ENCODE measurements at regions not wholly inside any gene's neighbourhood (a gene's known extent, or its start where the extent isn't known, plus 50 kb on each side); places are given as distances from the start of the nearest gene placed in this dataset.
"Not testable (repeated sequence)": the region's sequence is repeated elsewhere in the genome, so short reads cannot be mapped to it uniquely, and the experiment has no call there.

- not testable (repeated sequence) for DNase-seq
These were observed 52.2 kb downstream of the HOXC4 start for GRCh38 chr12:54105809-54106208.

- DNase-seq: not testable (repeated sequence)
These were observed 52.6 kb downstream of the HOXC4 start for GRCh38 chr12:54106252-54106651.

- not testable (repeated sequence) for DNase-seq
These were observed 53.4 kb downstream of the HOXC4 start for GRCh38 chr12:54106803-54107579.

- not testable (repeated sequence) for DNase-seq
These were observed 58.7 kb downstream of the HOXC4 start for GRCh38 chr12:54112336-54112735.

- not testable (repeated sequence) for DNase-seq
These were observed 62.4 kb downstream of the HOXC4 start for GRCh38 chr12:54116055-54116454.

GRCh38 chr12:54117392-54117791, 63.8 kb downstream of the HOXC4 start:
- not testable (repeated sequence) for DNase-seq

- not testable (repeated sequence) for DNase-seq
These were observed 65.4 kb downstream of the HOXC4 start for GRCh38 chr12:54119082-54119481.

DNA sequence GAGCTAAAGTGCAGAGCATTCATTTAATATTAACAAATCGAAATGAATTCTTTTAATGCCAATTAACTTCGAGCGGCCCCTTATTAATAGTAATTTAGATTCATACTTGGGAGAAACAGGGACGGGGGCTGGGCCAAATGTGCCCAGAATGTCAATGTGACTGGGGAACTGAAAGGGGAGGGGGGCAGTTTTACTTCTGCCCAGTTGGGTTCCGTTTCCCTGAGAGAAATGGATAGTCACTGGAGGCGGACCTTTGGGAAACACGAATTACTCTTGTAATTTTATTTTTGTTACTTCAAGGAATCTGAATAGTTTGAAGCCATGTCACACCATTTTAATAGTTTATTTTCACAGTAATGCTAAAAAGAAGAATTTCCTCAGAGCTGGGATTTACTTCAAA, 64.8 kb downstream of the SMUG1 start:
- DNase-seq: not testable (repeated sequence)

DNA sequence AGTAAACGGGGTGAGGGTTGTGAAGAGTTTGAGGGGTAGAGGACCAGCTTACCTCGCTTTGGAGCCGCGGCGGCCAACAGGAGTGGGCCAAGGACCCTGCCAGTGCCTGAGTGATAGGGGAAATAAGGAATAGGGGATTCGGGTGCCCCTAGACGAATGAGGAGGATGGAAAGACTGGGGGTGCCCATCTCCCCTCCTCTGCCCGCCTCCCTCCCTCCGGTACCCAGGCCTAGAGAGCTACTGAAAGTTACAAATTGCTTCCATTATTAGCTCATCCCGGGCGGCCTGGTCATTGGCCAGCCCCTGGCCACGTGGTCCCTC, 63.1 kb downstream of the SMUG1 start:
- not testable (repeated sequence) for DNase-seq

DNA sequence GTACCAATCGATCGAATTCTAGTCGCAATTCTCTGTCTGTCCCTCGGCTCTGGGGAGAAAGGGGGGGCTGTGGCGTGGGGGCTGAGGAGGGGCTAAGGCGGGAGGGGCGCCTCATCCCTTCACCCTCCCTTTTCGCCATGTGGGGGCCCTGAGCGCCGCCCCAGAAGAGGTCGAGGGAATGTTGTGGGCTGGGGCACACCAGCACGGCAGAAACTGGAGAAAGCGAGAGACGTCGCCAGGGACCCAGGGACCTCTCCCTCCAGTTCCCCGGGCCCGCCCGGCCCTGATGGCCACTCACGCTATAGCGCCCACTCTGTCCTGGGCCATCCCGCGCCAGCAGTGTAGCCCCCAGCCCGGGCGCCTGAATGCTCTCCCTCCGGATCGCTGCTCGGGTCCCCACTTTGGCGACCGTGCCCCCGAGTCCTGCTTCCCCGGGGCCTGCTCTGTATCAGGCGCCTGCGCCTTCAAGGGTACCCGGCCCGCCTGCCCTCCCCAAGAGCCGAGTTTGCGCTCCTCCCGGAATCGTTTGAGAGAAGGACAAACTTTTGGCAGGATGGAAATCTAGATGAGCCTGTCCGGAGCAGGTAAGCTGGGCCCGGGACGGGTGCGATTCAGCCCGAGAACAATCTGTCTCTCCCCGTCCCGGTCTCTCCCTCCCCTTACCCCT, 62.6 kb downstream of the SMUG1 start:
- no peak for DNase-seq

GRCh38 chr12:54126696-54127537, 61.9 kb downstream of the SMUG1 start:
- peak; percentile 20 for DNase-seq

DNA sequence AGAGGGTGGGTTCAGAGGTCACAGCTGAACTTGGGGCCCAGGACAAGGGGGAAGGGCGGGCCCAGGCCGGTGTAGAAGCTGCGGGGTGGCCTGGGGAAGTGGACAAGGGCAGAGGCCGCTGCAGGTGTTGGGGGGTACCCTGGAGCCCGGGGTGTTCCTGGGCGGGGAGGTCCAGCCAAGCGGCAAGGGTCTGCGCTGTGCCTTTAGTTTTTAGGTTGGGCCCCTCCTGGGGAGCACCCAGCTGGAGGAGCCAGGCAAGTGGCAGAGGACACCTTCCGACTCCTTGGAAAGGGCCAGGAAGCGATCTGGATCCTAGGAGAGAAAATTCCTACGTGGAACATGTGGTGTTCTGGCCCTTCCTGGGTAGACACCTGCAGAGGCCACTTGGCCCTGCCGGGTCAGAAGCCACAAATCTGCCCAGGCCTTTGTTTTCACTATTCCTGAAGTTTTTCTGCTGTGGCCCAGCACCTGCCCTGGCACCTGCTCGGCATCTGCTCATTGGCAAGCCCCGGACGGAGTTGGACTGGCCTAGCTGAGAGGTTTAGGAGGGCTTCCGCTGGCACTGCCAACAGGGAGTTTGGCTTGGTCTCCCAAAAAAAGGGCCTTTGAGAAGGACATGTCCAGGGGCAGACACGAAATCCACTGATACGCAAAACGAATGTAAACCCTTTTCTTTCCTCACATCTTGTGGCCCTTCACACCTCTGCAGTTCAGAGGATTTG, 61.1 kb downstream of the SMUG1 start:
- DNase-seq: no peak

GRCh38 chr12:54128416-54128815, 60.4 kb downstream of the SMUG1 start:
- no peak for DNase-seq

DNA sequence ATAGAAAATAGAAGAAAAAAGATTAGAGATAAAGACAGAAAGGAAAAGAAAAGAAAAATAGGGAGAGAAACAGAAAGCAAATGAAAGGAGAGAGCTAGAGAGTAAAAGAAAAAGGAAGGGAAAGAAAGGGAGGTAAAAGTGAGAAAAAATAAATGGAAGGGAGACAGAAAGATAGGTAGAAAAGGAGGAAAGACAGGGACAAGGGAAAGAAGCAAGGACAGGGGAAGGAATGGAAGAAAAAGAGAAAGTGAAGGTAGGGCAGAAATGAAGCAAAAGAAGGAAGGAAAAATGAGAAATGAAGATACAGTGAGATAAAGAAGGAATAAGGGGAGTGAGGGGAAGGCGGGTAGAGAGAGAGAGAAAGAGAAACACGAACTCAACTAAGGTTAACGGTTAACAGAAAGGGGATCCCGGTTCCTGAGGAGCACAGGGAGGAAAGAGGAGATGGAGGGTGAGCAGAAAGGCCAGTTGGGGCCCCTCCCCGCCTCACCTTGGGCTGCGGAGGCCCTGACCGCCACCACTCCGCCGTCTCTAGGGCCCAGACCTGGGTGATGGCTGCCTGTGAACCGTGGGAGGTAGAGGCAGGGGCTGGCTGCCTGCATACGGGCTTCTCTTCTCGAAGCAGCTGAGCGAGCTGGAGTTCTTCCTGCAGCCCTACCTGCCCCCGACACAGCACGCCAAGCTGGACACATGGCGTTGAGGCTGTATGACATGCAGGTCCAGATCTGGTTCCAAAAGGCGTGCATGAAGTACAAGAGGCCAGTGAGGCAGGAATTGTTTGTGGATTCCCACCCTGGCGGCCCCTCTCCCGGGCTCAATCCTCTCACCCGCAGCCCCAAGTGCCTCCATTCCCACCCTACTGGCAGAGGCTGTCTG, 59.5 kb downstream of the SMUG1 start:
- no peak for DNase-seq

Measured in hematopoietic multipotent progenitor cell treated with erythropoietin and hydrocortisone succinate and interleukin-3 and kit ligand, for 4 days (in vitro differentiated cells).